ENCODE measurements at regions not wholly inside any gene's neighbourhood (a gene's known extent, or its start where the extent isn't known, plus 50 kb on each side); places are given as distances from the start of the nearest gene placed in this dataset.

GRCh38 chr2:166563894-166564293, 69.8 kb upstream of the SCN7A start (continued):
- no peak for TF ChIP-seq ZNF687 (IDR thresholded peaks at IDR 0.05)

GRCh38 chr2:166560022-166560421, 66.0 kb upstream of the SCN7A start:
- H3K4me3 ChIP-seq, result no peak overlapping the region
- no peak overlapping the region for H3K4me2 ChIP-seq (ENCODE audit: control insufficient read depth, insufficient read depth)
- DNase-seq (ENCODE audit: low read depth, low spot score) (no peak), ATAC-seq (no peak), FAIRE-seq (no peak)
- H3K4me1 ChIP-seq (ENCODE audit: control insufficient read depth, insufficient read depth, low read length), result no peaks in the 10 kb centered on the region
- ChIA-PET CTCF (no interaction called here), RAD21 (ENCODE audit: unreplicated experiment) (no interaction called here), SMC1A (ENCODE audit: uncharacterized antibody, unreplicated experiment) (no interaction called here), POLR2A (no interaction called here)
- in situ Hi-C loops (cut with MboI), result no loop called here
- no peak overlapping the region for H2AFZ ChIP-seq (ENCODE audit: control insufficient read depth, low read depth, low read length)
- WGBS (ENCODE audit: insufficient coverage, insufficient replicate concordance, low lambda C conversion rate, missing lambda C conversion rate), result 0% methylated on average over 2 of the region's 2 CpGs
- no peaks in the 10 kb centered on the region for H3K27me3 ChIP-seq (replicated peaks in 1 of 2; ENCODE audit: control insufficient read depth in 2 of 2, insufficient read depth in 2 of 2, low read length in 1 of 2)
- no peaks in the 10 kb centered on the region for H3K36me3 ChIP-seq (ENCODE audit: control insufficient read depth in 2 of 2, insufficient read depth in 2 of 2, low read length in 1 of 2)
- no peak overlapping the region for H3K9ac ChIP-seq (ENCODE audit: control insufficient read depth, insufficient read depth, low read length)
- no peaks in the 10 kb centered on the region for H3K79me2 ChIP-seq (ENCODE audit: control insufficient read depth, insufficient read depth, low read length)
- intact Hi-C loops (cut with micrococcal nuclease; ENCODE audit: unreplicated experiment), result no loop called here
- TF ChIP-seq EGR1 (IDR thresholded peaks at IDR 0.05; ENCODE audit: borderline replicate concordance in 1 of 2, low read depth in 2 of 2, low read length in 2 of 2), result no peak
- no peak for TF ChIP-seq ATF3 (IDR thresholded peaks at IDR 0.05; ENCODE audit: borderline replicate concordance, extremely low read depth, low read depth, low read length)
- no peak overlapping the region for H3K27ac ChIP-seq (ENCODE audit: control insufficient read depth, insufficient read depth)
- no peaks in the 10 kb centered on the region for H3K9me3 ChIP-seq (replicated peaks; ENCODE audit: control insufficient read depth, insufficient read depth, low read length)
- no TSS peak for BruUV-seq (replicated peaks)
- H4K20me1 ChIP-seq (ENCODE audit: control insufficient read depth, insufficient read depth), result no peaks in the 10 kb centered on the region
